Embryonic facial prominence (tissue), 1 donor: ENCODE measurements at regions not wholly inside any gene's neighbourhood (a gene's known extent, or its start where the extent isn't known, plus 50 kb on each side); places are given as distances from the start of the nearest gene placed in this dataset.

Experiments used
- DNase-seq: peaks from one replicate; pipeline ENCODE4 v3.0.0-alpha.2; 2016; ENCODE audit errors: extremely low spot score

- no peak for DNase-seq
Measured at GRCh38 chr1:55338448-55338820, 123.3 kb upstream of the USP24 start.

- no peak for DNase-seq
Measured at GRCh38 chr1:55337801-55338447, 122.8 kb upstream of the USP24 start.

DNA sequence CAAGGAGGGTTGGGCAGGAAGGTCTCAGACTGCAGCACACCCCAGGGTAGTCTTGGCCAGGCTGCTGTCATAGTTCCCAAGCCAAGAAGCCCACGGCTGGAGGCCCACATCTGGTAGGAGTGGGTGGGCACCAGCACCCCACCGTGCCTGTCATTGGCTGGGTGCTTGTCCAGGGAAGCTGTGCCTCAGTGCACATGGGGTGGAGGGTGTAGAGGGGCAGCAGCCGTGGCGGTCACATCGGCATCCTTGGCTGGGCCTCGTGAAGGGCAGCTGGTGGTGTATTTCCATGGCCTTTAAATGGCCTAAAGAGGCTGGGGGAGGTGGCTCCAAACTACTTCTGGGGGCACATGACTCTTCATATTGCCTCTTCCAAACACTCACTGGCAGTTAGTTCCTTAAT, 119.6 kb upstream of the USP24 start:
- DNase-seq, result no peak

DNA sequence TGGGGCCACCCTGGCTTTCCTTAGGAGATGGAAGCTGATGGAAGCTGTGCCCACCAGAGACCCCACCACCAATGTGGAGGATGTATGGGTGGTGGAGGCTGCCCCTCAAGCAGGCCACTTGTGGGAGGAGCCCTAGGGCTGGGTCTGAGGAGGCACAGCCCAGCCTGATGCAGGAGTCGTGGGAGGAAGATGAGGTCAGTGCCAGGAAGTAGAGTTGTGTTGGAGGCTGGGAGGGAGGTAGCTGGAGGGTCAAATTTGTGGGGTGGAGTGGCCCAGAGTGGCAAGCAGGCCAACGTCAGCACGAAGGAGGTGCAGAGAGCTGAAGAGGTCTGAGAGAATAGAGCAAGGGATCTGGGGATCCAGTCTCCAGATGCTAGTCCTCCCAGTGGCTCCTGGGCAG, 119.0 kb upstream of the USP24 start:
- DNase-seq, result no peak

GRCh38 chr1:55333461-55333860, 118.3 kb upstream of the USP24 start:
- no peak for DNase-seq

DNA sequence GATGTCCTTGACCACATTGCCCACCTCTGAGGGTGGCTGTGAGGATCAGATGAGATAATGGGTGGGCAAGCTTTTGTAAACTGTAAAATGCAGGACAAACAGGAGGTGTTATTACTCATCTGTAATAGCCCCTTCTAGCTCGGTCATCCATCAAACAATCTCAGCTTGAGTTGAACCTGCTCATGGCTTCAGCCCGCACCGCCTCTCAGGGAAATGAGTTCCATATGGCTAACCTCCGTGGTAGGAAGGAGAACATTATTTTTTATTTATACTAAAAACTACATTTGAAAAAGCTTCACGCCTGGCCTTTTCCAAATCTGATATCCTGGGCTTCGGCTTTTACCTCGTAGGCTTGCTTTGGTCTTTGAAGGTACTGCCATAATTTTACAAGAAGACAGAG, 116.2 kb upstream of the USP24 start:
- no peak for DNase-seq

- DNase-seq, result no peak
Measured at GRCh38 chr1:55329808-55330432, 114.8 kb upstream of the USP24 start.

GRCh38 chr1:55329091-55329490, 113.9 kb upstream of the USP24 start:
- DNase-seq, result no peak

DNA sequence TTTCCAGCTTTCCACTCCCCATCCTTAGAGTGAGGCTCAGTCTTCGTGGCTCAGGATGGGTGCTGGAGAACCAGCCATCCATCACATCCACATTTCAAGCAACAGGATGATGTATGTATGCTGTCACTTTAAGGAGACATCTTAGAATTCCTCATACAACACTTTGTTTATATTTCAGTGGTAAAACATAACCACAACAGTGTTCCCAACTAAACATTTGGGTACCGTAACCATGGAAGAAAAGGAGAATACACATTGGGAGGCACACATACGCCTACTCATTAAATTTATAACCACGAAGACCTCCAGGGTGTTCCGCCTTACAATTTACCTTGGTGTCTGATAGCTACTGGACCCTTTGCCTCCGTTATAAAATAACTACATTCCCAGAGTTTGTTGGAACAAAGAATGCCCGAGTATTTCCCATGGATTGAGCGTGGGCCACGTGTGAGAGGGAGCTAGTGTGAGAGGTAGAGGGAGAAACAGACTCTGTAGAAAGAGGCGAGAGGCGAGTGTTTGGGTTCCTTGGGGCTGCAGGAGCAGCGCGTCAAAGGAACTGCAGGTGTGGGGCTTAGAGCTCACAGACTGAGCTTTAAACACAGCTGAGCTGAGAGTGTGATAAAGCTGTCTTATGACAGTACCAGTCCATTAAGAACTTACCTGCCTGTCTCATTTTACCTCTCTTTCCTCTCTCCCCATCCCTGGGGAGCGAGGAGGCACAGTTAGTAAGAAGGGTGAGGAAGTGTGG, 111.5 kb upstream of the USP24 start:
- no peak for DNase-seq

DNA sequence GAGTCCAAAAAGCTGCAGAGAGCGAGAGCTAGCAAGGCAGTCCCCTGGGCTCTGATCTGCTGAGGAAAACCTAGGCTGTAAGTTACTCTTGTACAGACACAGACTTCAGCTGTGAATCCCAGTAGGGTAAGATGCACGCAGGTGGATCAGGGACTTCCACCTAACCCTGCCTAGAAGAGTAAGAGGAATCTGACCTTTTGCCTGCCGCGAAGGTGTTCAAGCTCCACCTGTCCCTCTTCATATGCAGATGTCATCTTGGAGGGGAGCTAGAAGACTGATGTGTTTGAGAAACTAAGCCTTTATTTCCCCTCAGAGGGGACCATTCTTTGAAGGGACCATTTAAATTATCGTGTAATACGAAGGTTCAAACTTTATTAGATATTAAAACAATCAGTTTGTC, 108.6 kb upstream of the USP24 start:
- DNase-seq, result no peak

- DNase-seq, result no peak
Measured at GRCh38 chr1:55322842-55323241, 107.7 kb upstream of the USP24 start.

DNA sequence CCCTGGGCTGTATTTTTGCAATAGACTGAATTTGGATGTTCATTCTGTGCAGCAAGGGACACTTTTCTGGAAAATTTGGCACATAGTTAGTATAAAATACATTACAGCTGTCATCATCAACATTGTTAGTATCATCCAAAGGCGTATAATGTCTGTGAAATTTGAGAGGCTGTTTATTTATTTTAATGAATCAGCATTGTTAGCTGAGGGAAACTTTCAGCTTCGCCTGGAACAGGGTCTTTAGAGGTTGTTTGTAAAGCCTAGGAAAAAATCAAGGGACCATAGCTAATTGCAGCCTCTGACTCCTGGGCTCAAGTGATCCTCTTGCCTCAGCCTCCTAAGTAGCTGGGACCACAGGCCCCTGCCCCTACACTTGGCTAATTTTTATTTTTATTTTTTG, 106.8 kb upstream of the USP24 start:
- DNase-seq, result no peak

GRCh38 chr1:55320891-55321290, 105.7 kb upstream of the USP24 start:
- no peak for DNase-seq

- DNase-seq, result no peak
Measured at GRCh38 chr1:55318116-55318817, 103.1 kb upstream of the USP24 start.

DNA sequence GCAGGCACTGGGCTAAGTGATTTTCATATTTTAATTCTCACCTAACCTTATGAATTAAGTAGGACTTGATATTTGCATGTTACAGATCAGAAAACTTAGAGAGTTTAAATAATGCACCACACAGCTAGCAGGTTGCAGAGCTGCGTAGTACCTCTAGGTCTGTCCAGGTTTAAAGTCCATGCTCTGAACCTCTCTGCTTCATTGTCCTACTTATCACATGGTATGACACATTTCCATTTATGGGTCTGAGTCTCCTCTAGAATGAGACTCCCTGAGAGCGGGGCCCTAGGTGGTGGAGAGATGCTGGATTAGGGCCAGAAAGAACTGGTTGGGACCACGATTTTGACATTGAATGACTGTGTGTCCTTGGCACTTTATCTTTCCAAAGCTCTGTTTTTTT, 102.5 kb upstream of the USP24 start:
- DNase-seq, result no peak

- no peak for DNase-seq
Measured at GRCh38 chr1:55316947-55317662, 101.9 kb upstream of the USP24 start.

- DNase-seq, result no peak
Measured at GRCh38 chr1:55316502-55316901, 101.3 kb upstream of the USP24 start.

- no peak for DNase-seq
Measured at GRCh38 chr1:55315552-55315951, 100.4 kb upstream of the USP24 start.

- DNase-seq, result no peak
Measured at GRCh38 chr1:55314740-55315139, 99.6 kb upstream of the USP24 start.

- DNase-seq, result no peak
Measured at GRCh38 chr1:55313903-55314302, 98.7 kb upstream of the USP24 start.

GRCh38 chr1:55311979-55312378, 96.8 kb upstream of the USP24 start:
- DNase-seq, result no peak

DNA sequence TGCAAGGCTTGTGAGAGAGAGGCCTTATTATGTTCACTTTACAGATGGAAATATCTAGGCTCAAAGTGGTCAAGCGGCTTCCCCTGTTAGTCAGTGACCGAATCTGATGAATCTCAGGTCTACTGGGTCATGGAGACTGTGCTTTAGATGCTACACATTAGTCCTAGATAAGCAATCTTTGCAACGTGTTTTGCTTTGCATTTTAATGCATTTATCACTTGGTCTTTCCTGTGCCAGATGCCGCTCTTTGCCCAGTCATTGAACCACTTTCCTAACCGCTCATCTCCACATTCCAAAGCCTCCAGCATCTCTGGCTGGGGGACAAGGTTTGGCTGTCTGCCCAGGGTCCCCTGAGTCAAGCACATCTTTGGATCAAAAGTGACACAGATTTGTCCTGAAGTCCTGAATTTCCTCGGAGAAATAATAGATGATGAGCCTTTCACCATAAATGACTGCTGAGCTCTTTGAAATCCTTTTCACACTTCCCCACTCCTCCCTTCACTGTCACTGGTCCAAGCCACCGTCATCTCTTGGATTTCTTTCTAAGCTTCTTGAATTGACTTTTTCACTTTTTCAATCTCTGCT, 96.0 kb upstream of the USP24 start:
- no peak for DNase-seq
